Body of pancreas (tissue), 4 donors: ENCODE measurements at regions not wholly inside any gene's neighbourhood (a gene's known extent, or its start where the extent isn't known, plus 50 kb on each side); places are given as distances from the start of the nearest gene placed in this dataset.
A peak's percentile ranks its signal among the peaks of the same experiment; 100 is the strongest.

Source experiments
- ATAC-seq: fragments of 150-250 bp; one replicate; pipeline ENCODE4 v1.9.1; 2016
- DNase-seq, 4 donors: peaks; one replicate each; pipeline ENCODE4 v3.0.0-alpha.2; 2019
- H3K27ac ChIP-seq, 4 donors: fragments of 200-600 bp; sonication (generic); 1 replicate in 3 of 4; 2 replicates in 1 of 4; pipeline versions ENCODE4 v1.5.1 to v1.6.1; 2016 to 2019; ENCODE audit warnings: mild to moderate bottlenecking in 1 of 4, mixed read lengths in 1 of 4, moderate library complexity in 1 of 4
- H3K27me3 ChIP-seq, 2 donors: fragments of 200-600 bp; sonication (generic); one replicate each; pipeline ENCODE4 v1.6.0; 2016; ENCODE audit warnings: mild to moderate bottlenecking in 1 of 2
- H3K36me3 ChIP-seq, 2 donors: fragments of 200-600 bp; sonication (generic); replicated peaks in 1 of 2; 2 replicates each; pipeline ENCODE4 v1.5.1; 2016; ENCODE audit warnings: low read depth in 2 of 2; ENCODE audit not compliant: insufficient read depth in 1 of 2
- H3K4me1 ChIP-seq: fragments of 200-600 bp; sonication (generic); one replicate; pipeline ENCODE4 v1.6.0; 2016
- H3K4me3 ChIP-seq, 2 donors: fragments of 200-600 bp; sonication (generic); 1 replicate in 1 of 2; 2 replicates in 1 of 2; pipeline ENCODE4 v1.5.1; 2016 to 2019
- H3K9me3 ChIP-seq, 3 donors: fragments of 200-600 bp; sonication (generic); 1 replicate in 2 of 3; 2 replicates in 1 of 3; pipeline ENCODE4 v1.5.1; 2016
- POLR2A ChIP-seq, 3 donors: fragments of 450-650 bp; IDR thresholded peaks; one replicate each; pipeline ENCODE4 v1.6.1; 2016; ENCODE audit warnings: antibody characterized with exemption in 3 of 3, mild to moderate bottlenecking in 2 of 3
- WGBS, 2 donors: methylation state at CpG; one replicate each; pipeline ENCODE4 v1.1.5; 2017; 5-methylcytosine and 5-hydroxymethylcytosine counted together
- intact Hi-C: fragments of 100-400 bp; cut with DNase I; formaldehyde crosslinking; loops from one replicate; pipeline ENCODE4 v1.15.1; 2023
- TF ChIP-seq, protein P1 (sequence below), 7 experiments: fragments of 450-650 bp in 4 of 7; fragments of 200-600 bp in 3 of 7; sonication (generic) in 3 of 7; IDR thresholded peaks; one replicate each; pipeline ENCODE4 v1.5.1; 2016 to 2019; ENCODE audit warnings: antibody characterized with exemption in 7 of 7

GRCh38 chr9:109872901-109873300, 92.9 kb downstream of the PALM2AKAP2 start:
- intact Hi-C loops = no loop called here
- H3K27ac ChIP-seq = no peak overlapping the region
- H3K36me3 ChIP-seq = no peaks in the 10 kb centered on the region
- 77 to 88% methylated on average over 4 of the region's 4 CpGs for WGBS, 2 donors
- DNase-seq (no peak), ATAC-seq (no peak)
- H3K27me3 ChIP-seq = no peaks in the 10 kb centered on the region
- no peaks in the 10 kb centered on the region for H3K9me3 ChIP-seq
- H3K4me1 ChIP-seq = no peaks in the 10 kb centered on the region
- TF ChIP-seq, protein P1, sequence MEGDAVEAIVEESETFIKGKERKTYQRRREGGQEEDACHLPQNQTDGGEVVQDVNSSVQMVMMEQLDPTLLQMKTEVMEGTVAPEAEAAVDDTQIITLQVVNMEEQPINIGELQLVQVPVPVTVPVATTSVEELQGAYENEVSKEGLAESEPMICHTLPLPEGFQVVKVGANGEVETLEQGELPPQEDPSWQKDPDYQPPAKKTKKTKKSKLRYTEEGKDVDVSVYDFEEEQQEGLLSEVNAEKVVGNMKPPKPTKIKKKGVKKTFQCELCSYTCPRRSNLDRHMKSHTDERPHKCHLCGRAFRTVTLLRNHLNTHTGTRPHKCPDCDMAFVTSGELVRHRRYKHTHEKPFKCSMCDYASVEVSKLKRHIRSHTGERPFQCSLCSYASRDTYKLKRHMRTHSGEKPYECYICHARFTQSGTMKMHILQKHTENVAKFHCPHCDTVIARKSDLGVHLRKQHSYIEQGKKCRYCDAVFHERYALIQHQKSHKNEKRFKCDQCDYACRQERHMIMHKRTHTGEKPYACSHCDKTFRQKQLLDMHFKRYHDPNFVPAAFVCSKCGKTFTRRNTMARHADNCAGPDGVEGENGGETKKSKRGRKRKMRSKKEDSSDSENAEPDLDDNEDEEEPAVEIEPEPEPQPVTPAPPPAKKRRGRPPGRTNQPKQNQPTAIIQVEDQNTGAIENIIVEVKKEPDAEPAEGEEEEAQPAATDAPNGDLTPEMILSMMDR (IDR thresholded peaks at IDR 0.05) = no peak
- no peak for TF ChIP-seq POLR2A (IDR thresholded peaks at IDR 0.05)
- H3K4me3 ChIP-seq = no peak overlapping the region

DNA sequence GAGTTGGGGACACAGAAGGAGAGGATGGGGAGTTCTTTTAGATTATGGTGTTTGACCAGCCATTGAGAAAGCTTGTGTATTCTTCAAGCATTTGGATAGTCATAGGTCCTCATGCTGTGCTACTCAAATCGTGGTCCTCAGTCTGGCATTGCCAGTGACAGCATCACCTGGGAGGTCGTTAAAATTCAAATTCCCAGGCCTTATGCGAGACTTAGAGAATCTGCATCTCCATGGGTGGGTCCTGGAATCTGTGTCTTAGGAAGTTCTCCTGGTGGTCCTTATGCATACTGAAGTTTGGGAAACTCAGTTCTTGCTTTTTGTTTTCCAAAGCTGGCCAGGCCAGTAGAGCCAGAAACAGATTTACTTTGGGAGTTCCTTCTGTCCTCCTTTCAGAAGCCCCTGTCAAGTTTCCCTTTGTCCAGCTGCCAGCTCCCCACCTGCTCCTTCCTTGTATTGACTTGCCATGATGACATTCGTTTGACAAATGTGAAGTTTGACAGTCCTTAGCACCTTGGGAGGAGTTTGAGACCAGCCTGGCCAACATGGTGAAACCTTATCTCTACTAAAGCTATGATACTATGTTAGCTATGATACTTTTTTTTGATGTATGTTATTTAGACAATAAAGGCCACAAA, 95.6 kb downstream of the PALM2AKAP2 start:
- WGBS, 2 donors = 58 to 62% methylated on average over 4 of the region's 4 CpGs
- H3K4me3 ChIP-seq = no peak overlapping the region
- no peaks in the 10 kb centered on the region for H3K4me1 ChIP-seq
- H3K36me3 ChIP-seq = no peaks in the 10 kb centered on the region
- no peak for TF ChIP-seq POLR2A (IDR thresholded peaks at IDR 0.05)
- TF ChIP-seq, protein P1 (IDR thresholded peaks at IDR 0.05) = no peak
- DNase-seq = no peak
- intact Hi-C loops = no loop called here
- no peaks in the 10 kb centered on the region for H3K9me3 ChIP-seq
- no peak overlapping the region for H3K27ac ChIP-seq
- no peaks in the 10 kb centered on the region for H3K27me3 ChIP-seq
- ATAC-seq = no peak

- ATAC-seq (no peak), DNase-seq (no peak)
- Histone ChIP-seq H3K27me3 (no peaks in the 10 kb centered on the region), H3K4me3 (no peak overlapping the region), H3K9me3 (no peaks in the 10 kb centered on the region), H3K36me3 (no peaks in the 10 kb centered on the region), H3K27ac (no peak overlapping the region), H3K4me1 (no peaks in the 10 kb centered on the region)
- TF ChIP-seq POLR2A (IDR thresholded peaks at IDR 0.05) = no peak
- TF ChIP-seq, protein P1 (IDR thresholded peaks at IDR 0.05) = peak in 5 of 7 experiments; percentile 15 to 40 (median 32)
- WGBS, 2 donors = 64 to 68% methylated on average over 10 of the region's 10 CpGs
- intact Hi-C loops = no loop called here
Observed at GRCh38 chr9:109880276-109881169, 100.5 kb downstream of the PALM2AKAP2 start.

GRCh38 chr9:109883623-109884022, 103.6 kb downstream of the PALM2AKAP2 start:
- H3K36me3 ChIP-seq = no peaks in the 10 kb centered on the region
- H3K4me3 ChIP-seq = no peak overlapping the region
- ATAC-seq = no peak
- no peak overlapping the region for H3K27ac ChIP-seq
- no peaks in the 10 kb centered on the region for H3K9me3 ChIP-seq
- WGBS, 2 donors = 66 to 86% methylated on average over 3 of the region's 3 CpGs
- DNase-seq = no peak
- TF ChIP-seq, protein P1 (IDR thresholded peaks at IDR 0.05) = no peak
- TF ChIP-seq POLR2A (IDR thresholded peaks at IDR 0.05) = no peak
- no peaks in the 10 kb centered on the region for H3K27me3 ChIP-seq
- intact Hi-C loops = no loop called here
- no peaks in the 10 kb centered on the region for H3K4me1 ChIP-seq
